Glutamatergic neuron (in vitro differentiated cells): ENCODE measurements at regions not wholly inside any gene's neighbourhood (a gene's known extent, or its start where the extent isn't known, plus 50 kb on each side); places are given as distances from the start of the nearest gene placed in this dataset.

Experiments
- DNase-seq: peaks from one replicate; pipeline ENCODE4 v3.0.0; 2022
- H3K27ac Mint-ChIP-seq: one replicate; pipeline ENCODE4 v1.8.0; 2020; ENCODE audit warnings: mild to moderate bottlenecking, mixed read lengths, inconsistent platforms; ENCODE audit not compliant: unreplicated experiment
- H3K27me3 Mint-ChIP-seq: one replicate; pipeline ENCODE4 v1.8.0; 2020; ENCODE audit warnings: mild to moderate bottlenecking, moderate library complexity, mixed read lengths, inconsistent platforms; ENCODE audit not compliant: unreplicated experiment
- H3K36me3 Mint-ChIP-seq: one replicate; pipeline ENCODE4 v1.8.0; 2020; ENCODE audit warnings: mild to moderate bottlenecking, mixed read lengths, inconsistent platforms; ENCODE audit not compliant: unreplicated experiment
- H3K4me1 Mint-ChIP-seq: one replicate; pipeline ENCODE4 v1.8.0; 2020; ENCODE audit warnings: mild to moderate bottlenecking, low read depth, mixed read lengths, inconsistent platforms; ENCODE audit not compliant: unreplicated experiment
- H3K4me3 Mint-ChIP-seq: one replicate; pipeline ENCODE4 v1.8.0; 2020; ENCODE audit warnings: mild to moderate bottlenecking, mixed read lengths, inconsistent platforms; ENCODE audit not compliant: unreplicated experiment
- H3K9me3 Mint-ChIP-seq: one replicate; pipeline ENCODE4 v1.8.0; 2020; ENCODE audit warnings: mild to moderate bottlenecking, moderate library complexity, mixed read lengths, inconsistent platforms; ENCODE audit not compliant: unreplicated experiment
- TF ChIP-seq, protein P1 (sequence below): fragments of 200-600 bp; sonication (generic); IDR thresholded peaks from one replicate; pipeline ENCODE4 v1.5.0; 2021; ENCODE audit not compliant: partially characterized antibody, unreplicated experiment

DNA sequence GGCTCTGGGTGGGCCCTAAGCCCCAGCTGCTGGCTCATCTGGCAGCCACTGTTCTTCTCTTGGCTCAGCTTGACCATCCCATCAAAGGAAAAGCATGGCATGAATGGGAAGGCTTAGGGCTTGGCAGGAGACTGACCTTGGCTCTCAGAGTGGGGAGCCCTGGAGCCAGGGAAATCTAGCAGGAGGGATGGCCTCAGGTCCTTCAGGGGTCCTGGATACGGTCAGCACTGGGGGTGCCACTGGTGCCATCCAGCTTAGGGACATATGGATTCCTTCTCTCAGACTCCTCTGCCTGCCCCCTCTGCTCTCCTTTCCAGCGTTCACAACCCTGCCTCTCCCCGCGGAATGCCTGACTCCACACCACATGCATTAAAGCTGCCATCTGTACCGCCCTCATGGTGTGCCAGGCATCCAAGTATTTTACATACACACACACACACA lies 165.5 kb upstream of the HAAO start:
- TF ChIP-seq, protein P1, sequence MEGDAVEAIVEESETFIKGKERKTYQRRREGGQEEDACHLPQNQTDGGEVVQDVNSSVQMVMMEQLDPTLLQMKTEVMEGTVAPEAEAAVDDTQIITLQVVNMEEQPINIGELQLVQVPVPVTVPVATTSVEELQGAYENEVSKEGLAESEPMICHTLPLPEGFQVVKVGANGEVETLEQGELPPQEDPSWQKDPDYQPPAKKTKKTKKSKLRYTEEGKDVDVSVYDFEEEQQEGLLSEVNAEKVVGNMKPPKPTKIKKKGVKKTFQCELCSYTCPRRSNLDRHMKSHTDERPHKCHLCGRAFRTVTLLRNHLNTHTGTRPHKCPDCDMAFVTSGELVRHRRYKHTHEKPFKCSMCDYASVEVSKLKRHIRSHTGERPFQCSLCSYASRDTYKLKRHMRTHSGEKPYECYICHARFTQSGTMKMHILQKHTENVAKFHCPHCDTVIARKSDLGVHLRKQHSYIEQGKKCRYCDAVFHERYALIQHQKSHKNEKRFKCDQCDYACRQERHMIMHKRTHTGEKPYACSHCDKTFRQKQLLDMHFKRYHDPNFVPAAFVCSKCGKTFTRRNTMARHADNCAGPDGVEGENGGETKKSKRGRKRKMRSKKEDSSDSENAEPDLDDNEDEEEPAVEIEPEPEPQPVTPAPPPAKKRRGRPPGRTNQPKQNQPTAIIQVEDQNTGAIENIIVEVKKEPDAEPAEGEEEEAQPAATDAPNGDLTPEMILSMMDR, result no peak
- Mint-ChIP-seq H3K9me3 (peaks cover 1% of the 10 kb centered on the region), H3K4me1 (peaks cover 9% of the 10 kb centered on the region), H3K36me3 (no peaks in the 10 kb centered on the region), H3K27ac (no peak overlapping the region), H3K4me3 (no peak overlapping the region), H3K27me3 (peaks cover 6% of the 10 kb centered on the region)
- DNase-seq, result no peak

DNA sequence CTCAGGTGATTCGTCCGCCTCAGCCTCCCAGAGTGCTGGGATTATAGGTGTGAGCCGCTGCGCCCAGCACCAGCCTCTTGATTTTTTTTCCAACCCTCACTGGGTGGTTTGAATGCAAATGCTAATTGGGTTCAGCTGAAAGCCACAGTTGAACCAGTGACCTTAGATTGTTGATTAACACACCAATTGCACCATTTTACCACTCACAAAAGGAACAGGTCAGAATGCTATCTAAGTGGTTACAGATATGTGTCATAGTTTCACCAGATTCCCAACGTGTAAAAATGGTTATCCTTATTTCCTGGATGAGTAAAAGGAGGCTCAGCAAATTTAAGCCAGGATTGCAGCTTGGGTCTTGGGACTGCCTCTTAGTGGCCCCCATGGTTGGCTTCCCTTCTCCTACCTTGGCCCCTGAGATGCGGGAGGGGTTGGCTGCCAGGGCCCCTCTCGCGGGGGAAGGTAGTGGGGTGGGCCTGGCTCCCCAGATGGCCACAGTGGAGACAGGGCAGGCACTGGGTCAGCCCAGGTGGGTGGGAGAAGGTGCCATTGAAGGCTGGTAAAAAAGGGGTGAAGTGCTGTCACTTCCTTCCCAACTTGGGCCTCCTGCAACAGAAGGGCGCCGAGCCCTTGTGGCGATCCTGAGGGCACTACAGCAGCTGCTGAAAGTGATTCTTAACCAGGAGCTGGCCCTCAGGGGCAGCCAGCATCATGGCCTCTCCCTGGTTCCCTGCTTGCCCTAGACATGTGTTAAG lies 164.9 kb upstream of the HAAO start:
- peaks cover 7% of the 10 kb centered on the region for H3K27me3 Mint-ChIP-seq
- TF ChIP-seq, protein P1, result no peak
- no peak for DNase-seq
- H3K4me1 Mint-ChIP-seq, result peaks cover 9% of the 10 kb centered on the region
- H3K36me3 Mint-ChIP-seq, result peaks cover 5% of the 10 kb centered on the region
- H3K27ac Mint-ChIP-seq, result no peak overlapping the region
- peaks cover 5% of the 10 kb centered on the region for H3K9me3 Mint-ChIP-seq
- H3K4me3 Mint-ChIP-seq, result no peak overlapping the region

DNA sequence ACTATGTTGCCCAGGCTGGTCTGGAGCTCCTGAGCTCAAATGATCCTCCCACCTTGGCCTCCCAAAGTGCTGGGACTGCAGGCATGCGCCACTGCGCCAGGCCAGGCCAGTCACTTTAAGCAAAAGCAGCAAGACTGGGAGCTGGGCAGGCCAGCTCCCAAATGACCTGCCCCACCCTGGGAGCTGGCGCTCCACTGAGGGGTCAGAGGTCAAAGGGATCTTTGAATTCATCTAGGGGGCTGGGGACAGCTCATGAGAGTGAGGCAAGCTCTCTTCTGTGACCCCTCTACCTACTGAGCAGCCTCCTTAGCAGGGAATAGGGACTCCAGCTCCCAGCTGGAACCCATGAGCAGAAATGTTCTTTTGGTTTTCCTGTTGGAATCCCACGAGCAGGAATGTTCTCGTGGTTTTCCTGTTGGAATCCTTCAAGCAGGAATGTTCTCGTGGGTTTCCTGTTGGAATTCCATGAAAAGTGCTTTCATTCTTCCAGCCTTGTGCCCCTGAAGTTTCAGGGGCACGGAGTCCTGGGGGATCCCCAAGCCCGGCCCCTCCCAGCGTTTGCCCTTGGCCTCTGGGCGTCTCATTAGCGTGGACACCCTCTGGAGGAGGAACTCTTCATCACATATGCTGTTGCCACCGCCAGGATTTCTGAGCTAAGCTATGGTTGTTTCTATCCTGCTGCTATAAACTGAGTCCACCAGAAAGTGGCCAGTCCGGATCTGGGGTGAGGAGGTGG lies 162.0 kb upstream of the HAAO start:
- H3K9me3 Mint-ChIP-seq, result peaks cover 6% of the 10 kb centered on the region
- TF ChIP-seq, protein P1, result no peak

DNA sequence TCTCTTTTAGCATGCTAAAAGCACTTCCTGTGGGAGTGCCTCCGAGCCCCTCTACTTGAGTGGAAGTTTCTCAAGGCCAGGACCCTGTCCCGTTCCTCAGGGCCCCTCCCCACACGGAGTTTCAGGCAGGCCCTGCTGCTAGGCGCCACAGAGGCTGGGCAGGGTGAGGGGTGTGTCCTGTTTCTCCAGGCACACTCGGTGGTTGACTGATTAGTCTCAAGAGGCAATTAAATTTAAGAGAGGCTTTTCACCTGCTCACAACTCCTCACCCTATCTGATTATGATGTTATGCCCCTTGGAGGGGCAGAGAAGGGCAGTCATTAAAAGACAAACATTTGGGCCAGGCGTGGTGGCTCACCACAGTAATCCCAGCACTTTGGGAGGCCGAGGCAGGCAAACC lies 160.8 kb upstream of the HAAO start:
- Mint-ChIP-seq H3K36me3 (peaks cover 6% of the 10 kb centered on the region), H3K9me3 (peaks cover 6% of the 10 kb centered on the region)

More for the DNA sequence above, 162.0 kb upstream of the HAAO start:
- DNase-seq, result no peak
- H3K4me1 Mint-ChIP-seq, result no peaks in the 10 kb centered on the region
- H3K27me3 Mint-ChIP-seq, result peaks cover 5% of the 10 kb centered on the region
- no peak overlapping the region for H3K27ac Mint-ChIP-seq
- no peak overlapping the region for H3K4me3 Mint-ChIP-seq
- H3K36me3 Mint-ChIP-seq, result peaks cover 6% of the 10 kb centered on the region

More for the DNA sequence above, 160.8 kb upstream of the HAAO start:
- DNase-seq, result no peak
- Mint-ChIP-seq H3K27me3 (peaks cover 2% of the 10 kb centered on the region), H3K4me1 (no peaks in the 10 kb centered on the region), H3K4me3 (no peak overlapping the region), H3K27ac (no peak overlapping the region)
- TF ChIP-seq, protein P1, result no peak
